HL-60/S4 treated with retinoic acid at 250 ng/mL for 4 days and 3 days (cell line): ENCODE measurements at regions not wholly inside any gene's neighbourhood (a gene's known extent, or its start where the extent isn't known, plus 50 kb on each side); places are given as distances from the start of the nearest gene placed in this dataset.
"Not testable (repeated sequence)": the region's sequence is repeated elsewhere in the genome, so short reads cannot be mapped to it uniquely, and the experiment has no call there.

ENCODE experiments used
- in situ Hi-C: fragments of 300-500 bp; cut with MboI; formaldehyde crosslinking; loops from 2 replicates; pipeline ENCODE4 v1.7.0; 2022; ENCODE audit warnings: low sequenced_read_pairs

GRCh38 chr16:29148867-29149272 lies 164.0 kb downstream of the LAT start:
- in situ Hi-C loops: no loop called here

- in situ Hi-C loops: no loop called here
These were observed 163.4 kb downstream of the LAT start for GRCh38 chr16:29148131-29148691.

GRCh38 chr16:29147710-29148109 lies 162.9 kb downstream of the LAT start:
- in situ Hi-C loops: not testable (repeated sequence)

- in situ Hi-C loops: not testable (repeated sequence)
These were observed 162.2 kb downstream of the LAT start for GRCh38 chr16:29146808-29147643.

GRCh38 chr16:29146266-29146665 lies 161.4 kb downstream of the LAT start:
- in situ Hi-C loops: no loop called here

GRCh38 chr16:29145486-29146225 lies 160.8 kb downstream of the LAT start:
- in situ Hi-C loops: not testable (repeated sequence)

- in situ Hi-C loops: not testable (repeated sequence)
These were observed 160.2 kb downstream of the LAT start for GRCh38 chr16:29145086-29145485.

GRCh38 chr16:29144669-29145062 lies 159.8 kb downstream of the LAT start:
- in situ Hi-C loops: not testable (repeated sequence)

- in situ Hi-C loops: not testable (repeated sequence)
These were observed 159.2 kb downstream of the LAT start for GRCh38 chr16:29143739-29144668.

- in situ Hi-C loops: not testable (repeated sequence)
These were observed 157.7 kb downstream of the LAT start for GRCh38 chr16:29142506-29142905.

GRCh38 chr16:29141586-29142324 lies 156.9 kb downstream of the LAT start:
- in situ Hi-C loops: no loop called here

GRCh38 chr16:29141121-29141520 lies 156.3 kb downstream of the LAT start:
- in situ Hi-C loops: not testable (repeated sequence)

- in situ Hi-C loops: not testable (repeated sequence)
These were observed 155.3 kb downstream of the LAT start for GRCh38 chr16:29139901-29140855.

- in situ Hi-C loops: no loop called here
These were observed 154.5 kb downstream of the LAT start for GRCh38 chr16:29139261-29139802.

- in situ Hi-C loops: not testable (repeated sequence)
These were observed 153.8 kb downstream of the LAT start for GRCh38 chr16:29138698-29139097.

GRCh38 chr16:29137894-29138662 lies 153.2 kb downstream of the LAT start:
- in situ Hi-C loops: not testable (repeated sequence)

- in situ Hi-C loops: not testable (repeated sequence)
These were observed 152.6 kb downstream of the LAT start for GRCh38 chr16:29137461-29137860.

- in situ Hi-C loops: not testable (repeated sequence)
These were observed 152.1 kb downstream of the LAT start for GRCh38 chr16:29136916-29137315.
